Pancreas (tissue), 10 donors: ENCODE measurements at regions not wholly inside any gene's neighbourhood (a gene's known extent, or its start where the extent isn't known, plus 50 kb on each side); places are given as distances from the start of the nearest gene placed in this dataset.

ENCODE experiments used
- ATAC-seq, 4 donors: fragments of 200-7000 bp; cut with Tn5 transposase; one replicate each; pipeline versions ENCODE4 v1.8.0 to v1.9.1; 2020; ENCODE audit warnings: mild to moderate bottlenecking in 4 of 4, moderate library complexity in 4 of 4
- DNase-seq, 6 donors: peaks; one replicate each; pipeline ENCODE4 v3.0.0-alpha.2; 2020
- FAIRE-seq: peaks from 2 replicates; lab custom pipeline; 2012; peaks lifted over from hg19 to GRCh38; lab: Jason Lieb, UNC
- H3K27ac ChIP-seq, 4 donors: fragments of 200-600 bp; sonication (generic); 1 replicate in 3 of 4; 2 replicates in 1 of 4; pipeline versions ENCODE4 v1.5.0 to v1.8.0; 2020
- H3K27me3 ChIP-seq, 4 donors: fragments of 200-600 bp; one replicate each; pipeline ENCODE4 v1.8.0; 2021
- H3K36me3 ChIP-seq, 3 donors: fragments of 200-600 bp; sonication (generic) in 1 of 3; one replicate each; pipeline versions ENCODE4 v1.5.0 to v1.8.0; 2020 to 2021
- H3K4me1 ChIP-seq, 3 donors: fragments of 200-600 bp; one replicate each; pipeline ENCODE4 v1.8.0; 2021
- H3K4me3 ChIP-seq, 4 donors: fragments of 200-600 bp; sonication (generic) in 2 of 4; one replicate each; pipeline versions ENCODE4 v1.5.0 to v1.8.0; 2020 to 2021
- H3K9me3 ChIP-seq, 4 donors: fragments of 200-600 bp; one replicate each; pipeline ENCODE4 v1.8.0; 2021
- WGBS, 2 donors: extraction: QIAGEN DNeasy Blood & Tissue Kit; methylation state at CpG; one replicate each; pipeline ENCODE4 v1.1.7; 2013; 5-methylcytosine and 5-hydroxymethylcytosine counted together
- intact Hi-C, 3 donors: fragments of 100-400 bp; cut with DNase I; formaldehyde crosslinking; loops; one replicate each; pipeline versions ENCODE4 v1.11.1 to v1.14.2; 2022
- TF ChIP-seq, protein P1 (sequence below), 4 donors: fragments of 200-600 bp; sonication (generic) in 3 of 4; IDR thresholded peaks; one replicate each; pipeline versions ENCODE4 v1.5.0 to v1.8.0; 2021; ENCODE audit warnings: antibody characterized with exemption in 4 of 4
- donor health status: healthy with polysubstance abuse.
- donor health status: DM: no; HTN: no; CAD: no; lungs with moderate emphysema.
- donor health status: DM: no; HTN: no; CAD: no.
- donor health status: control.
- donor health status: control.
- donor health status: Bipolar disorder and iron deficiency.
- donor health status: DM: yes; HTN: yes; CAD: no.
- donor health status: DM: no; HTN: no; CAD: no.
- donor health status: DM: no; HTN: no; CAD: no.
- donor health status: DM: yes; HTN: yes; CAD: no.

DNA sequence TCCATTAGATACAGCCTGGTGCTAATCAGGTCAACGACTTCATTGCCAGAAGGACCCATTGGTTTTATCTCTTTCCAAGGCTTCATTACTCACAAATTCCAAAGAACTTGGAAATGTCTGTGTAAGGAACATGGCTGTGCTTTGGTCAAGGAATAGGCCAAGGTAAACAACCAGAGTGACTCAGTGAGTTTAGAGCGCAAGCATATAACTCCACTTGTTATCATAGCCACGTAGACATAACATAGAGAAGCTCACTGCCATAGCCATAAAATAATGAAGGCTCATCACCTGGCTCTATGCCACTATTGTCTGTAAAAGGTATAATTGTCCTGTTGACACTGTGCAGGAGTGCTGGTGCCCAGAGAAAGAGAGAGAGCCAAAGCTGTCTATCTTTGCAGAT lies 139.3 kb upstream of the PLCXD3 start:
- FAIRE-seq (no peak), DNase-seq (no peak), ATAC-seq (no peak)
- Histone ChIP-seq H3K27ac (no peak overlapping the region), H3K9me3 (no peaks in the 10 kb centered on the region), H3K27me3 (no peaks in the 10 kb centered on the region), H3K4me1 (no peaks in the 10 kb centered on the region), H3K4me3 (no peak overlapping the region), H3K36me3 (no peaks in the 10 kb centered on the region)
- WGBS, 2 donors: 59 to 67% methylated on average over 3 of the region's 3 CpGs
- intact Hi-C loops: no loop called here
- TF ChIP-seq, protein P1, sequence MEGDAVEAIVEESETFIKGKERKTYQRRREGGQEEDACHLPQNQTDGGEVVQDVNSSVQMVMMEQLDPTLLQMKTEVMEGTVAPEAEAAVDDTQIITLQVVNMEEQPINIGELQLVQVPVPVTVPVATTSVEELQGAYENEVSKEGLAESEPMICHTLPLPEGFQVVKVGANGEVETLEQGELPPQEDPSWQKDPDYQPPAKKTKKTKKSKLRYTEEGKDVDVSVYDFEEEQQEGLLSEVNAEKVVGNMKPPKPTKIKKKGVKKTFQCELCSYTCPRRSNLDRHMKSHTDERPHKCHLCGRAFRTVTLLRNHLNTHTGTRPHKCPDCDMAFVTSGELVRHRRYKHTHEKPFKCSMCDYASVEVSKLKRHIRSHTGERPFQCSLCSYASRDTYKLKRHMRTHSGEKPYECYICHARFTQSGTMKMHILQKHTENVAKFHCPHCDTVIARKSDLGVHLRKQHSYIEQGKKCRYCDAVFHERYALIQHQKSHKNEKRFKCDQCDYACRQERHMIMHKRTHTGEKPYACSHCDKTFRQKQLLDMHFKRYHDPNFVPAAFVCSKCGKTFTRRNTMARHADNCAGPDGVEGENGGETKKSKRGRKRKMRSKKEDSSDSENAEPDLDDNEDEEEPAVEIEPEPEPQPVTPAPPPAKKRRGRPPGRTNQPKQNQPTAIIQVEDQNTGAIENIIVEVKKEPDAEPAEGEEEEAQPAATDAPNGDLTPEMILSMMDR (IDR thresholded peaks at IDR 0.05): no peak

DNA sequence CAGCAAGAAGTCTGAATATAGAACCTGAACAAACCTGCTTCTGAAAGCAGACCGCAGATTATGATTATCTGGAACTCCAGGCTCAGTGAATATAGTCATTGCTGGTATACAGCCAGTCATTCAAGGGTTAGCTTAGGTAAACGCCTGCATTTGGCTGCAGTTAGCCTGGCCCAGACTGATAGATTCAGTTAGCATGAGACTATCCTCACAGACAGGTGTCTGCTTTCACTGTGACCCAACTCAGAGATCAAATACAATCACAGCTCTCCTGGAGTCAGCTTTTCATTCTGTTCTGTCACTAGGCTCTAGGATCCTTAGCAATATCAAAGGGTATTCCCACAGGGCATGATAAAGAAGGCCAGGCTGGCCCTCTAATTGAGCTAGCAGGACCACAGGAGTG lies 138.6 kb upstream of the PLCXD3 start:
- Histone ChIP-seq H3K4me3 (no peak overlapping the region), H3K27ac (no peak overlapping the region), H3K4me1 (no peaks in the 10 kb centered on the region), H3K9me3 (no peaks in the 10 kb centered on the region), H3K36me3 (no peaks in the 10 kb centered on the region), H3K27me3 (no peaks in the 10 kb centered on the region)
- no peak for DNase-seq
- ATAC-seq: no peak
- FAIRE-seq: no peak
- TF ChIP-seq, protein P1 (IDR thresholded peaks at IDR 0.05): no peak
- intact Hi-C loops: no loop called here
- WGBS, 2 donors: 18% methylated on average over 2 of the region's 2 CpGs

DNA sequence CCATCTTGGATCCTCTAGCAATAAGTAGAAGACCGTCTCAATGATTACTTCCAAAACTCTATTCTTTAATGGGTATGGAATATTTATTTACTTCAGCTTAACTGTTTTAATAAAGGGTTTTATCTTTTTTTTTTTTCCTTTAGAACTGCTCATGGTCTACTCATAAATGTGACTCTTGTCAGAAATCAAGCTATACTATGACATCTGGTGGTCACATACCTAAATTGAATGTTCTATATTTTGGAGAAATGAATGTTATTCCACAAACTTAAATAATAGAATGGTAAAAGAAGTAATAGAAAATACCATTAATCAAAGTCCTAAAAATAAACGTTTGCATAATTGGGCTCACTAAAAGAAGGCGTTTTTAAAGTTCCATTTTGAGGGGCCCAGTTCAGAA lies 131.2 kb upstream of the PLCXD3 start:
- TF ChIP-seq, protein P1 (IDR thresholded peaks at IDR 0.05): no peak
- FAIRE-seq: no peak
- WGBS, 2 donors: 37 to 49% methylated on average over 3 of the region's 3 CpGs

DNA sequence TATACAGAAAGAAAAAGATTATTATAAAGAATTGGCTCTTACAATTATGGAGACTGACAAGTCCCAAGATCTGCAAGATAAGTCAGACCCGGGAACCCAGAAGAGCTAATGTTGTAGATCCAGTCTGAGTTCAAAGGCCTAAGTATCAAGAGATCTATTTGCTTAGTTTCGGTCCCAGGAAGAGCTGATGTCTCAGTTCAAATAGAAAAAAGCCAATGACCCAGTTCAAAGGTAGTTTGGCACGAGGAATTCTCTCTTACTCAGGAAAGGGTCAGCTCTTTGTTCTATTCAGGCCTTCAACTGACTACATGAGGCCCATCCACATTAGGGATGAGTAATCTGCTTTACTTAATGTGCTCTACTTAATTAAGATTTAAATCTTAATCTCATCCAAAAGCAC lies 128.3 kb upstream of the PLCXD3 start:
- H3K36me3 ChIP-seq: no peaks in the 10 kb centered on the region
- H3K27me3 ChIP-seq: no peaks in the 10 kb centered on the region
- no peaks in the 10 kb centered on the region for H3K4me1 ChIP-seq
- intact Hi-C loops: no loop called here
- H3K4me3 ChIP-seq: no peak overlapping the region
- TF ChIP-seq, protein P1 (IDR thresholded peaks at IDR 0.05): no peak
- 66 to 74% methylated on average over 3 of the region's 3 CpGs for WGBS, 2 donors
- FAIRE-seq: no peak
- no peak for DNase-seq
- no peaks in the 10 kb centered on the region for H3K9me3 ChIP-seq
- no peak for ATAC-seq
- no peak overlapping the region for H3K27ac ChIP-seq

More for the DNA sequence above, 131.2 kb upstream of the PLCXD3 start:
- Histone ChIP-seq H3K9me3 (no peaks in the 10 kb centered on the region), H3K27me3 (no peaks in the 10 kb centered on the region), H3K27ac (no peak overlapping the region), H3K4me3 (no peak overlapping the region), H3K4me1 (no peaks in the 10 kb centered on the region), H3K36me3 (no peaks in the 10 kb centered on the region)
- intact Hi-C loops: no loop called here
- no peak for DNase-seq
- no peak for ATAC-seq

DNA sequence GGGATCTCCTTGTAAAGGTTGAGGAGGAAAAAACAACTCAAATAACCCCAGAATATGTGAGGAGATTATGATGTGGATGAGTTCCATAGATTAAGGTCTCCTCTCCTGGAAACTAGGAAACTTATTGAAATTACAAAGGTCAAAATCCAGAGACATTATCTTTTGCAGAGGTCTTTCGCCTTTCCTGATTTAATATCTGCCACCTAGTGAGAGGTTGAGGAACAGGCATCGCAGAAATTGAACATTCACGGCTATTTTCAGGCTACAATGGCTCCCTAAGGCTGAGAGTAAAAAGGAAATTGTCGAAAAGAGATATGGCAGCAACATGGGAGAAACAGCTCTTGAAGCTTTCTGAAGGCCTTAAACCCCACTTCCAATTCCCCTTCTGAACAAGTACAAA lies 127.5 kb upstream of the PLCXD3 start:
- 80 to 86% methylated on average over 4 of the region's 4 CpGs for WGBS, 2 donors
- H3K27me3 ChIP-seq: no peaks in the 10 kb centered on the region
- H3K36me3 ChIP-seq: no peaks in the 10 kb centered on the region
- intact Hi-C loops: no loop called here
- DNase-seq (no peak), ATAC-seq (no peak), FAIRE-seq (no peak)
- H3K4me3 ChIP-seq: no peak overlapping the region
- H3K9me3 ChIP-seq: no peaks in the 10 kb centered on the region
- H3K4me1 ChIP-seq: no peaks in the 10 kb centered on the region
- TF ChIP-seq, protein P1 (IDR thresholded peaks at IDR 0.05): no peak
- H3K27ac ChIP-seq: no peak overlapping the region
